Ishikawa (cell line): ENCODE measurements at regions not wholly inside any gene's neighbourhood (a gene's known extent, or its start where the extent isn't known, plus 50 kb on each side); places are given as distances from the start of the nearest gene placed in this dataset.

Experiments used
- CEBPB ChIP-seq: IDR thresholded peaks from 2 replicates; pipeline ENCODE4 v1.6.1; 2012
- CREB1 ChIP-seq: IDR thresholded peaks from 2 replicates; pipeline ENCODE4 v1.6.1; 2012; ENCODE audit warnings: low read depth
- EGR1 ChIP-seq: IDR thresholded peaks from 2 replicates; pipeline ENCODE4 v1.6.1; 2012
- EP300 ChIP-seq: IDR thresholded peaks from 2 replicates; pipeline ENCODE4 v1.6.1; 2012; ENCODE audit warnings: borderline replicate concordance
- FOXM1 ChIP-seq: IDR thresholded peaks from 2 replicates; pipeline ENCODE4 v1.6.1; 2012; ENCODE audit warnings: low read depth, borderline replicate concordance
- MAX ChIP-seq: IDR thresholded peaks from 2 replicates; pipeline ENCODE4 v1.6.1; 2012
- NFIC ChIP-seq: IDR thresholded peaks from 2 replicates; pipeline ENCODE4 v1.6.1; 2012
- RAD21 ChIP-seq: IDR thresholded peaks from 2 replicates; pipeline ENCODE4 v1.6.1; 2012; ENCODE audit warnings: low read depth
- REST ChIP-seq: IDR thresholded peaks from 2 replicates; pipeline ENCODE4 v1.6.1; 2012; ENCODE audit warnings: low read depth, mild to moderate bottlenecking
- TAF1 ChIP-seq: IDR thresholded peaks from 2 replicates; pipeline ENCODE4 v1.6.1; 2012; ENCODE audit warnings: low read depth, mild to moderate bottlenecking
- TCF12 ChIP-seq: IDR thresholded peaks from 2 replicates; pipeline ENCODE4 v1.6.1; 2012; ENCODE audit warnings: low read depth
- TEAD4 ChIP-seq: IDR thresholded peaks from 2 replicates; pipeline ENCODE4 v1.6.1; 2012
- USF1 ChIP-seq: IDR thresholded peaks from 2 replicates; pipeline ENCODE4 v1.6.1; 2012
- YY1 ChIP-seq: IDR thresholded peaks from 2 replicates; pipeline ENCODE4 v1.6.1; 2012; ENCODE audit warnings: low read depth
- ZBTB7A ChIP-seq: IDR thresholded peaks from 2 replicates; pipeline ENCODE4 v1.6.1; 2012; ENCODE audit warnings: low read depth

- TF ChIP-seq USF1 (no peak), NFIC (no peak), CREB1 (no peak), EGR1 (no peak)
Observed at GRCh38 chr2:181393472-181393871, 63.7 kb upstream of the ITGA4 start.

GRCh38 chr2:181394741-181395437, 62.3 kb upstream of the ITGA4 start:
- TF ChIP-seq ZBTB7A (no peak), REST (no peak), TAF1 (no peak), USF1 (no peak), TEAD4 (no peak), YY1 (no peak), EP300 (no peak), NFIC (no peak), RAD21 (no peak), FOXM1 (no peak), EGR1 (no peak), CEBPB (no peak), MAX (no peak), TCF12 (no peak)

GRCh38 chr2:181395851-181396250, 61.3 kb upstream of the ITGA4 start:
- no peak for TF ChIP-seq TAF1
- no peak for TF ChIP-seq RAD21

- TF ChIP-seq FOXM1 (no peak), REST (no peak), RAD21 (no peak), USF1 (no peak), TCF12 (no peak), EGR1 (no peak)
Observed at GRCh38 chr2:181396256-181397123, 60.7 kb upstream of the ITGA4 start.

- TF ChIP-seq NFIC (no peak), TCF12 (no peak), EP300 (no peak), REST (no peak), RAD21 (no peak), YY1 (no peak), MAX (no peak), FOXM1 (no peak)
Observed at GRCh38 chr2:181397331-181397730, 59.9 kb upstream of the ITGA4 start.
